Epithelial cell of esophagus (primary cell): ENCODE measurements at regions not wholly inside any gene's neighbourhood (a gene's known extent, or its start where the extent isn't known, plus 50 kb on each side); places are given as distances from the start of the nearest gene placed in this dataset.
"Not testable (repeated sequence)": the region's sequence is repeated elsewhere in the genome, so short reads cannot be mapped to it uniquely, and the experiment has no call there.

ENCODE experiments used
- DNase-seq: peaks from one replicate; pipeline ENCODE4 v3.0.0; 2010; ENCODE audit warnings: low read depth
- H3K4me3 ChIP-seq: 2 replicates; pipeline ENCODE4 v1.5.1; 2011; ENCODE audit warnings: mild to moderate bottlenecking, low read length, control low read depth
- TF ChIP-seq, protein P1 (sequence below): IDR thresholded peaks from 2 replicates; pipeline ENCODE4 v1.5.1; 2011; ENCODE audit warnings: low read depth, mild to moderate bottlenecking, low read length, control low read depth, inconsistent platforms; ENCODE audit not compliant: insufficient read depth; ENCODE audit errors: missing control alignments

DNA sequence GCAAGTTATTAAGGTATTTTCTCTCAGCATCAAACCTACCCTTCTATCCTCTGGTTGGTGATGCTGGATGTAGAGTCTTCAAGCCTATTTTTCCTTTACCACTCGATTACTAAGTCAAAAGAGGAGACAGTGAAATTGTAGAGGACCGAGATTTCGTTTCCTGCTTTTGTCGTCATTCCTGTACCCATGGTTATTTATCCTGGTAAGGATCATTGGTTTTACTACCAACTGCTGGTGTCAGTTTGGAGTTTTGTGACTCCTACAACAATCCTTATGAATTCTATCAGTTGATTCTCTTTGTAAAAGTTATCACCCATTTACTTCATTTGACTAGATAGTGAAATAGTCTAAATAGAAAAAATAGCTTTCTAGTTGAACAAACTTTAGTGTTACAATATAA is 2028.2 kb upstream of the ACO1 start:
- DNase-seq, result no peak
- H3K4me3 ChIP-seq, result no peak overlapping the region
- TF ChIP-seq, protein P1, sequence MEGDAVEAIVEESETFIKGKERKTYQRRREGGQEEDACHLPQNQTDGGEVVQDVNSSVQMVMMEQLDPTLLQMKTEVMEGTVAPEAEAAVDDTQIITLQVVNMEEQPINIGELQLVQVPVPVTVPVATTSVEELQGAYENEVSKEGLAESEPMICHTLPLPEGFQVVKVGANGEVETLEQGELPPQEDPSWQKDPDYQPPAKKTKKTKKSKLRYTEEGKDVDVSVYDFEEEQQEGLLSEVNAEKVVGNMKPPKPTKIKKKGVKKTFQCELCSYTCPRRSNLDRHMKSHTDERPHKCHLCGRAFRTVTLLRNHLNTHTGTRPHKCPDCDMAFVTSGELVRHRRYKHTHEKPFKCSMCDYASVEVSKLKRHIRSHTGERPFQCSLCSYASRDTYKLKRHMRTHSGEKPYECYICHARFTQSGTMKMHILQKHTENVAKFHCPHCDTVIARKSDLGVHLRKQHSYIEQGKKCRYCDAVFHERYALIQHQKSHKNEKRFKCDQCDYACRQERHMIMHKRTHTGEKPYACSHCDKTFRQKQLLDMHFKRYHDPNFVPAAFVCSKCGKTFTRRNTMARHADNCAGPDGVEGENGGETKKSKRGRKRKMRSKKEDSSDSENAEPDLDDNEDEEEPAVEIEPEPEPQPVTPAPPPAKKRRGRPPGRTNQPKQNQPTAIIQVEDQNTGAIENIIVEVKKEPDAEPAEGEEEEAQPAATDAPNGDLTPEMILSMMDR, result no peak

GRCh38 chr9:30362373-30362772 is 2022.1 kb upstream of the ACO1 start:
- no peak for DNase-seq
- TF ChIP-seq, protein P1, result no peak
- H3K4me3 ChIP-seq, result no peak overlapping the region

- not testable (repeated sequence) for H3K4me3 ChIP-seq, DNase-seq
Measured at GRCh38 chr9:30366140-30366539, 2018.3 kb upstream of the ACO1 start.

GRCh38 chr9:30382271-30382670 is 2002.2 kb upstream of the ACO1 start:
- H3K4me3 ChIP-seq, result no peak overlapping the region
- DNase-seq, result peak; percentile 57
- TF ChIP-seq, protein P1, result no peak

- DNase-seq, result no peak
- no peak overlapping the region for H3K4me3 ChIP-seq
- TF ChIP-seq, protein P1, result no peak
Measured at GRCh38 chr9:30410273-30410672, 1974.2 kb upstream of the ACO1 start.

GRCh38 chr9:30411571-30411970 is 1972.9 kb upstream of the ACO1 start:
- no peak overlapping the region for H3K4me3 ChIP-seq
- DNase-seq, result no peak
- TF ChIP-seq, protein P1, result no peak

GRCh38 chr9:30459156-30459555 is 1925.3 kb upstream of the ACO1 start:
- no peak for DNase-seq
- TF ChIP-seq, protein P1, result no peak

DNA sequence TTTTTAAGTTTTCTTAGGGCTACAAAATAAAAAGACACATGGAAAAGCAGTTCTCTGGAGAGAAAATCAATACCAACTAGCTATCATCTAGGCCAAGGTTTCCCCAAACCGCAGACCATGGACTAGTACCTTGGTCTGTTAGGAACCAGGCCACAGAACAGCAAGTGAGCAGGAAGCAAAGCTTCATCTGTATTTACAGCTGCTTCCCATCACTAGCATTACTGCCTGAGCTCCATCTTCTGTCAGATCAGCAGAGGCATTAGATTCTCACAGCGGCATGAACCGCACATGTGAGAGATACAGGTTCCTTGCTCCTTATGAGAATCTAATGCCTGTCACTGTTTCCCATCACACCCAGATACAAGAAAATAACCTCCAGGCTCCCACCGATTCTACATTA is 1907.6 kb upstream of the ACO1 start:
- no peak overlapping the region for H3K4me3 ChIP-seq
- no peak for DNase-seq
- TF ChIP-seq, protein P1, result no peak

More at GRCh38 chr9:30459156-30459555, 1925.3 kb upstream of the ACO1 start:
- no peak overlapping the region for H3K4me3 ChIP-seq
